Right ventricle myocardium superior (tissue), 1 donor: ENCODE measurements at regions not wholly inside any gene's neighbourhood (a gene's known extent, or its start where the extent isn't known, plus 50 kb on each side); places are given as distances from the start of the nearest gene placed in this dataset.

Experiments
- ATAC-seq: fragments of 200-7000 bp; cut with Tn5 transposase; one replicate; pipeline ENCODE4 v1.9.1; 2020; ENCODE audit warnings: mild to moderate bottlenecking; ENCODE audit not compliant: poor library complexity
- DNase-seq: peaks from one replicate; pipeline ENCODE4 v3.0.0-alpha.2; 2020
- intact Hi-C: fragments of 100-400 bp; cut with DNase I; formaldehyde crosslinking; loops from one replicate; pipeline ENCODE4 v1.11.2; 2022
- donor health status: DM: no; HTN: yes; CAD: no; lungs with severe emphysema.

DNA sequence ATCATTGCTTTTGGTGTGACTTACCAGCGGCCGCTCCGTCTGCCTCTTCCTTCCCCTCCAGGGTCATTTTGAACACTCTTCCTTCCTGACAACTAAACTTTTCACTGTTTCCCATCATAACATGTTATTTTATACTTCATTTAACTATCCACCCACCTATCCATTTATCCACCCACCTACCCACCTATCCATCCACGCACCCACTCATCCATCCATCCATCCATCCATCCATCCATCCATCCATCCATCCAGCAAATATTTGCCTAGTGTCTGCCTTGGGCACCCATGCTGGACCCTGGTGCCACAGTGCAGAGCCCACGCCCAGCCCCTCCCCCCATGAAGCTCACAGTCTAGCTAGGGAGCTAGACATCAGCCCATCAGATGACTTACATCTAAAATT lies 254.9 kb downstream of the TLE3 start:
- intact Hi-C loops = no loop called here
- ATAC-seq (no peak), DNase-seq (no peak)

DNA sequence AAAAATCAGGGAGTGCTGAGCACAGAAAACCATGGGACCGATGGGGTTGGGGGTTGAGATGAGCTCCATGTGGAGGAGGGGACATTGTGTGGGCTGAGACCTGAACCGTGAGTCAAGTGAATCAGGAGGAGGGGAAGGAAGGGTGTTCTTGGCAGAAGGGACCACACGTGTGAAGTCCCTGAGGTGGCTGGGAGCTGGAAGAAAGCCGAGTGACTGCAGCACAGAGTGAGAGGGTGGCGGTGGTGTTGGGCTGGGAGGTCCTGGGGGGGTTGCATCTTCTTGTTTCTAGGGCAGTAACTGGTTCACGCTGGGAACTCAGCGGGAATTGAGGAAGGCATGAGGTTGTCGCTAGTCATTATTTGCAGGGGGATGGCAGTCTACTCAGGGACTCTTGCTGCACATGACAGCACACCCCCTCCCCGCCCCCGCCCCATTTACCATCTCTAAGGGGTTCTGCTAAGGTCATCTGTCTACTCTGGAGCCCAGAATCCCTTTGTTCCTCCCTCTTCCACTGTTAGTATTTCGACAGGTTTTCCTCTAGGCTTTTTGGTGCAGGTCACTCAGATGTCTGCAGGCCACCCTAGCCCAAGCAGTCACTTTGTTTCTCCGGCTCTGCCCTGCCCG lies 254.3 kb downstream of the TLE3 start:
- intact Hi-C loops = no loop called here
- DNase-seq = no peak

DNA sequence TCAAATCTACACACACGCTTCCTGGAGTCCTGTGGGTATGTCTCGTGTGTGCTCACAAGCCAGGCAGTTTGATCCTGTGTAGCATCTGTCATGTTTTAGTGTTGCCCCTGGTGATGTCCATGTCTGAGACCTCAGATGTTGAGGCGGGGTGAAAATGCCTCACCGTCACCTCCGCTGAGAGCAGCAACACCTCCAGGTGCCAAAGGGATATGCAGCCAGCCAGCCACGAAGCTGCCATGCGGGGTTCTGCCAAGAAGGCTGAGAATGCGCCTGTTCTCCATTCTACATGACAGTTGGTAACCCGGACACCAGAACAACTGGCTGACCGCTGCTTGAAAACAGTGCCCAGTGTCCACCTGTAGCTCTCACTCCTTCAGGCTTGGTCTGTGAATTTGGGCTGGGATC lies 253.8 kb downstream of the TLE3 start:
- intact Hi-C loops = no loop called here
- peak; percentile 93 for ATAC-seq
- DNase-seq = peak; percentile 73

More for the DNA sequence above, 254.3 kb downstream of the TLE3 start:
- no peak for ATAC-seq

DNA sequence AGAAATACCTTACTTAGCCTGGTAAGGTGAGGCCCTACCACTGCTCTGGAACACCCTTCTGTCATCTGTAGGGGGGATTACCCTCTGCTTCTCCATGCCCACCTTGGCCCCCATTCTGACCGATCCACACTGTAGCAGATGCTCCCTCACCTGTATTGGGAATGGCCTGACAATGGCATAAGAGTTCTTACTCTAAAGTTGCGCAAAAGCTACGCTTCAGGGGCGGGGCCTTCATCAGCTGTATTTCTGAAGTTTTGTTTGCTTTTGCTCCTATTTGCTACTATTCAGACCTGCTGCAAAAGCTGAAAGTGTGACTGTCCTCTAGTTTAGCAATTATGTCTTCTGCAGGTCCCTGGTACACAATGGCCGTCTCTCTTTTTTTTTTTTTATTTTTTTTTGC lies 252.6 kb downstream of the TLE3 start:
- ATAC-seq = no peak
- no peak for DNase-seq
- intact Hi-C loops = no loop called here

DNA sequence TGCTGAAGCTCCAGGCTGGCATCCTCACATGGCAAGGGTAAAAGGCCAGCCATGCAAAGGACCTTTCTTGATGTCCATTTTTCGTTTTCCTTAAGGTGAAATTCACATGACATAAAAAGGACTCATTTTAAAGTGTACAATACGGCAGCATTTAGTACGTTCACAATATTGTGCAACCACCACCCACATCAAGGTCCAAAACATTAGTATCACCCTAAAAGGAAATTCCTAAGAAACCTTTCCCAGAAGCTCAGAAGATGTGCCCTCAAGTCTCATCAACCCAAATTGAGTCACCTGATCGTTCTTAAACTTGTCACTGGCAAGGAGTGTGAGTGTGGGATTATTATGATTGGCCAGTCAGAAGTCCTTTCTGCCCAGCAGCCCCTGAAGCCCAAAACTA lies 250.1 kb downstream of the TLE3 start:
- intact Hi-C loops = no loop called here
- DNase-seq (no peak), ATAC-seq (no peak)

DNA sequence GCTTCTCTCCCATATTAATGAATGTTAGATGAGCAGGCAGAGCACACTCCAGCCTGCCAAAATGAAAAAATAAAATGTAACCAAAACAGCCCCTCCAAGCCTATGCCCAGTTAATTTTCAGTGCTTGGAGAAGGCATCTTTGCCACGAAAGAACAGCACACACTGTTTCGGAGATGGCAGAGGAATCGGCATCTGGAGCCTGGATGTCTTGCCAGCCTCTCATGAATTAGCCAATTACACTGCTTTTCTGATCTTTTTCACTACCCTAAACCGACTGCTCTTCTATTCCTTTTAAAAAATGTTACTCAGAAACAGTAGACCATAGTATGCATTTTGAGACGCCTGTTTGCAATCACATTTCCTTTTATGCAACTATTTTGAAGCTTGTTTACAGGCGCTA lies 249.6 kb downstream of the TLE3 start:
- ATAC-seq (no peak), DNase-seq (no peak)

DNA sequence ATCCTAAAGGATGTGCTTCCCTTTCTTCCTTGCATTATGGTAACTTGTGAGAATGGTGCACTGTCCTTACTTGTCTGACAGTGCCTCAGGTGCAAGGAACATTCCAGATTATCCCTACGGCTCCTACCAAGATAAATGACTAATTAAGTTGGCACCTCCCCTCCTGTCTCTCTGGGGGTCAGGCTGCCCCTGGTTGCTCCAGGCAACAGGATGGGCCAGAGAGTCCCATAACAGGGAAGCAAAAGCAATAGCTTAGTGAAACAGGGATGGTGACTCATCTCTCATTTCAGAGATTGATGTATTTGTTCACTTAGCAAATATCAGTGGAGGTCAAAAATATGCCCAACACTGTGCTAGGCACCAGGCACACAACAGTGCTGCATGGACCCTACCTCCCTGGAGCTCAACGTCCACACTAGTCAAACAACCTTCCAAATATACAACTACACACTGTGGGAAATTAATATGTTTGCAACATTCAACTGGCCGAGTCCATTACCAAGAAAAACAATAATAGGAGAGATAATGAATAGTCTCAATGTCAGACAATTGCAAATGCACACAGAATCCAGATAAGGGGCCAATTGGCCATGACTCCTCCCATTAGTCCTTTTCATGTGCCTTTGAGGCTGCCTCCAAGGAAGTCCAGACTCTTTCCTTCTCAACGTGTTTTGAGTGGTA lies 249.0 kb downstream of the TLE3 start:
- DNase-seq (no peak), ATAC-seq (no peak)
- intact Hi-C loops = no loop called here

More for the DNA sequence above, 249.6 kb downstream of the TLE3 start:
- intact Hi-C loops = no loop called here

DNA sequence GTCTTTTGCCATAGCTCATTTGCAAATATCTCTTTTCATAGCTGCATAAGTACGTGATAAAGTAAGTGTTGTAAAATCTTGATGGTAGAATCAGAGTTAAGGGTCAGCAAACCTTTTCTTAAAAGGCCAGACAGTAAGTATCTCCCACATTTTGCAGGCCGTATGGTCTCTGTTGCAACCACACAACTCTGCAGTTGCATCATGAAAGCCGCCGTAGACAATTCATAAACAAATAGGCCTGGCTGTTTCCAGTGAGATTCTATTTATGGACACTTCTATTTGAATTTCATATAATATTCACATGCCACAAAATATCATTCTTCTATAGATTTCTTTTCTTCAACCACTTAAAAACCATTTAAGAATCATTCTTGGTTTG lies 248.5 kb downstream of the TLE3 start:
- intact Hi-C loops = no loop called here
- ATAC-seq = no peak
- DNase-seq = no peak

DNA sequence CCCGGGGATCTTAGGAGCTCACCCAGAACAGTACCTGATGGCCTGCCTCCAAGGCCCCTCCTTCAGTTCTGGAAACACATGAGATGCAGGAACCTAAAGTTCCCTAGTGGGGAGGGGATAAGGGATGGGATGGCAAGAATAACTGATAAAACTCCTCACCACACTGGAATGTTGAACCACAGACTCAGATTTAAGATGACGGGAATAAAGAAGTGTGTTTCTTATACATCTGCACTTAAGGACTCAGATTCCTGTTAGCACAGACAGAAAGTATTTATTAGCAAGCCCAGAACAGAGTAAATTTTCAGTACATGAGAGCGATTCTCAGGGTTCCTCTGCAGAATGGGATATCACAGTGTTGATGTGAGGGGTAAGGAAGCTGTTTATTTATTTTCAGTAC lies 245.2 kb downstream of the TLE3 start:
- intact Hi-C loops = no loop called here
- no peak for ATAC-seq

DNA sequence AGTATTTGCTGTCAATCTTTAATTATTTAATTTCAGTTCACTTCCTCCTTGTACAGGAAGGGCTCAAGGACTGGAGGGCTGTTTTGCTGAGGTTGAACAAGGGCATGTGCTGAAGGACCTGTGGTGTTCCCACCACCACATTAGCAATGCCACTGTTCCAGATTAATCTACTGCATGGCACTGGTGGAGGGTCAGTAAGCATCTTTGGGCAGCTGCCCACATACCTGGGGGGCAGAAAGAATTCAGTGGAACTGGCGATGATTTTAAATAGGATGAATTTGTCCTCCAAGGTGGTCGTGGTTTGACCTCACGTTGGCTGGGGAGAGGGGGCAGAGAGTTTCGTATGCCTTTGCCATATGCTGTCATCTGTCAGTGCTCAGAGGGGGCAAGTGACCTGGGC lies 244.8 kb downstream of the TLE3 start:
- DNase-seq (no peak), ATAC-seq (no peak)
- intact Hi-C loops = no loop called here

More for the DNA sequence above, 245.2 kb downstream of the TLE3 start:
- no peak for DNase-seq

DNA sequence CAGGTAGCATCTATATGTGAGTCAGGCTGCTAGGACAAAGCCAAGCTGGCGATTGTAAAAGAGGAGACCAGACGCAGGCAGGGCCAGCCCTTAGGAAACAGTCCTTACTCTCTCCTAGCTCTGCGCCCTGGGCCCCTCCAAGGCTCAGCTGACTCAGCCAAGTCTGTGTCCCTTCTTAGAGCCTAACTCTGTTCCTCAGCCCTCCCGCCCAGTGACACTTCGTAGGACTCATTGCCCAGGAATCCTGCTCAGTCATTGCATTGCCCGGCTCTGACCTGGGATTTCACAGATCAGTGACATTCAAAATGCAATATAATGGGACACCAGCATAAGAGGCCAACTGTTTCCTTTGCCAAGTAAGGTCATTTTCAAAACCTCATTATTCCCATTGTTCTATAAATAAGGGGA lies 244.2 kb downstream of the TLE3 start:
- DNase-seq (no peak), ATAC-seq (no peak)
- intact Hi-C loops = no loop called here

DNA sequence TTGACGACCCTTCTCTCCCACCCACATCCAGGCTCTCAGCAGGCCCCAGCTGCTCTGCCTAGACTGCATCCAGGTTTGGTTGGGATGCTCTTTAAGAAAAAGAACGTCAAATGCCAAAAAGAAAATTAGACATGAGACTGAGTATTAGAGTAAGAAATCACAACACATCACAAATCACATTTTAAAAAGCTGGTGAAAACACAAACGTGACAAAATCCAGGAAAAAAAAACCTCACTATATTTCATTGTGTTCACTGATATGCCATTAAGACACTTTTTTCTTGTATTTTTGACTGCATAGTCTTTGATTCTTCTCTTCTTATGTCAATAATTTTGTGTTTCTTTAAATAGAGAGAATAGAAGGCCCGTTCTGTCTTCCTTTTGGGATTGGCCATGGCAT lies 243.7 kb downstream of the TLE3 start:
- intact Hi-C loops = no loop called here
- DNase-seq (no peak), ATAC-seq (no peak)

DNA sequence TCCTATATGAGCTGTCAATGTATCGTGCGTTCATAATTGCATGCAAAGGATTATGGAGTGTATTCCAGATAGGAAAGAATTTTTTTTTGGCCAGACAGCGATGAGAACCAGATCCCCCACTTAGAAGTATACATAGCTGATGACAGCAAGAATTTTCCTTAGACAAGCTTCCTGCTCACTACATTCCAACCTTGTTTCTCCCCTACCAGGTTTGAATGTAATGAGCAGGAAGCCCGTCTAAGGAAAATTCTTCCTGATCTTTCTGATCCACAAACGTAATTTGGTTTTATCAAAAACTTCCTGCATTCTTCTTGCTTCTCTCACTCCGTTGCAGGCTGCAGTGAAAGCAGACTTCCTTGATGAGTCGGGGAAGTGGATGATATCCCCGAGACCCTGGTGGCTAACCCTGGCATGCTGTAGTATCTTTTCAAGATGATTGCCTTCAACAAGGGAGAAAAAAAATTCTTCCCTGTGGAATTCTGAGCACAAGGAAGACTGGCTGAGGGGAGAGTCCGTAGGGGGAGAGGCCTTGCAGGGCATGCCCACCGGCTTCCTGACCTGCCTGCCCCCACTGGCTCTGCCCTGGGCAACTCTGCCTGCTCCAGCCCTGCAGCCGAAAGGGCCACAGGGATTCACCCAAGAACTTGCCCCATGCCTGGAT lies 243.1 kb downstream of the TLE3 start:
- no peak for ATAC-seq
- DNase-seq = no peak
- intact Hi-C loops = no loop called here

DNA sequence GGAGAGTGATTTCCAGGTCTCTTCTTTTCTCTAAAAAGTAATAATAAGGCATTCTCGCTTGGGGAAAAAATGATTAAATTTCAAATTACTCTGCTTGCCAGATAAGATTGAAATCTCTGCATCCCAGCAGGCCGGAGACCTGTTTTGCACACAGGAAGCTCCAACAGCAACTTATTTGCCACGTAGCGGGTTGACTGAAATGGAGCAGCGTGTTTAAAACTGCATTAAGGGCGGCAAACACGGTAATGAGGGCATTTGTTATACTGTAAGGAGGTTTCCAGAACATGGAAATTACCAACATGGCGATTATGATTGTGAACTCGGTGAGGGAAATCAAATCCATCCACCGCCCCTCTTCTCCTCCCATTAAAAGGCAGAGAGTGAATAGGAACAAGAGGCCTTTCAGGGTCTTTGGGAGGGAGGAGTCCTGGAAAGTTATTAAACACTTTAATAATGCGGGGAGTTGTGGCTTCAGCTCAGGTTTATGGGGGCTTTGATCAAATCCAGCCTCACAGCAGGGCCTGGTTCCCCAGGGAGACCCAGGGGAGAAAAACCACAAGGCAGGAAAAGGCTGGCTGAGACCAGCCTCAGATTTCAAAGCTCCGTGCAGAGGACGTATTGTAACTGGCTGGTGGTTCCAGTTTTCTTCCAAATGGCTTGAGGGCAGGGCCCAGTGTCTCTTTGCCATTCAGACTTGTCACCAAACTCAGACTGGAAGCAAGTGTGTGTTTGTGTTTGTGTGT lies 242.3 kb downstream of the TLE3 start:
- DNase-seq (no peak), ATAC-seq (no peak)
- intact Hi-C loops = no loop called here

DNA sequence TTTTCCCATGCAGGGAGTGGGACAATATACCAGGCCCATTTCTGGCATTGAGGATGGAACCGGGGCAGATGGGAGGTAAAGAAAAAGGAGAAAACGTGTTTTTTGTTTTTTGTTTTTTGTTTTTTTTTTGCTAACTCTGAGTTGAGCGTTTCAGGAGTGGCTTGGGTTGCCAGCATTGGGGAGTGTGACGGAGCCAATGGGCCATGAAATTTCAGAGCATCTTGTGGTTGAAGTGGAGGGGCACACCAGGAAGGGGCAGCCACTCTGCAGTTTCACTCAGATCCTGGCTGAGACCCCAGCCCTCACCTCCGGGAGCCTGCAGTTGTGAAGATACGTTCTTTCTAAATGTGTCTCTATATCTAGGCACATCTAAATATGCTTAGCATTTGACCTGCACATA lies 240.5 kb downstream of the TLE3 start:
- DNase-seq (no peak), ATAC-seq (no peak)
- intact Hi-C loops = no loop called here

DNA sequence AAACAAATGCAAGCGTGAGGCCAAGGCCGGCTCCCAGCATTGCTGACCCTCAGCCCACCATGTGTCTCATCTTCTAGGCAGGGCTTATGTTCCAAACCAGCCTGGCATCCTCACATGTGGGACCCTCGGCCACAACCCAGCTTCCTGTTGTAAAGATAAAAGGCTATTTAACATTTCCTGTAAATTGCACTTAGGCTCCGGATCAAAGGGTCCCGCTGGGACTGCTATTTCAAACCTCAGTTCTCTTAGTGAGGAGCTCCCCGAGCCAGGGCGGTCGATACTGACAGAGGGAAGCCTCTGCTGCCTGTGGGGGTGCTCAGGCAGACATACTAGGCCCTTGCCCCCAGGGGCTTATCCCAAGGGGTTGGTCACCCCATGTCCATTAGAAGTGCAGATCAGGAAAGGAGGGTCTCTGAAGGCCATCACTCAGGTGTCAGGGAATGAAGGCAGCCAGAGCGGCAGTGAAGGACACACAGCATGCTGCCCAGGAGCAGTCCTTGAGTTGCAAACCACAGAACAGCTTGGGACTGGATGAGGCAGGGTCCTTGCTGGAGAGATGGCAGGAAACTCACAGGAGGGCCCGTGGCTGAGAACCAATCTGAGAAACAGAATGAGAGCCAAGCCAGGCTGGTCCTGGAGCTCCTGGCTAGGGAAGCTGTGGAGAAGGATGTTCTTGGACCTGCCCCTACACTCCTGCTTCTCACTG lies 239.9 kb downstream of the TLE3 start:
- intact Hi-C loops = no loop called here
- no peak for DNase-seq
- no peak for ATAC-seq

DNA sequence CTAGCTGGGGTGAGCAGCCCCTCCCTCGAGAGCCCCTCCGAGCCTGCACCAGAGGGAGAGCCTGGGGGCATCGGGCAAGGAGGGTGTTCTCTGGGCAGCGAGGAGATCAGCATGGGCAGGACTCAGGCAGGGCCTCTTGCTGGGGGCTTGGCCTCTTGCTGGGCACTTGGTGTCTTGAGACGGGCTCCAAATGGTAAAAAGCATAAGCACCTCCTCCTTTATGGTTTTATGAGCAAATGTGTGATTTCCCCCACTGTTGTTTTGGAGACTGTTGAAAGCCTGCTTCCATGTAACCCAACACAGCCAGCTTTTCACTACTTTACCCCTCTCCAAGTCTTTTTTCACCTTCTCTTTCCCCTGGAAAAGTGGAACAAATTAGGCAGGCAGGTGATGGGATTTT lies 239.3 kb downstream of the TLE3 start:
- ATAC-seq (no peak), DNase-seq (no peak)
- intact Hi-C loops = no loop called here

DNA sequence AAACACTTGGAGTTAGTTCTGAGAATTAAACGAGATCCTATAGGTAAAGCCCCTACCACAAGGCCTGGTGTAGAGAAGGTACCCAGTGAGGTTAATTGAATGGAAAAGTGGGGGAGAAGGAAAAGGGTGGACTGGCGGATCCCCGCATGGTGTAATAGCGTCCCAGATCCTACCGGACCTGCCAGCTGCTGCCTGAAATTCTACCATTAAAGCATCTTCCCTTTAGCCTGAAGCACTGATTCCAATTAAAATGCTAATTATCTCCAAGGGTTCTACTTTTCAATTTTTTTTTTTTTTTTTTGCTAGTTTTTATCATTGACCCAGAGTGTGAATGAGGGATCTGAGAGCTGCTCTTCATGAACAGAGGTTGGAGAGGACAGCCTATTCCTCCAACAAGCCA lies 237.9 kb downstream of the TLE3 start:
- no peak for ATAC-seq
- intact Hi-C loops = no loop called here
- DNase-seq = no peak

DNA sequence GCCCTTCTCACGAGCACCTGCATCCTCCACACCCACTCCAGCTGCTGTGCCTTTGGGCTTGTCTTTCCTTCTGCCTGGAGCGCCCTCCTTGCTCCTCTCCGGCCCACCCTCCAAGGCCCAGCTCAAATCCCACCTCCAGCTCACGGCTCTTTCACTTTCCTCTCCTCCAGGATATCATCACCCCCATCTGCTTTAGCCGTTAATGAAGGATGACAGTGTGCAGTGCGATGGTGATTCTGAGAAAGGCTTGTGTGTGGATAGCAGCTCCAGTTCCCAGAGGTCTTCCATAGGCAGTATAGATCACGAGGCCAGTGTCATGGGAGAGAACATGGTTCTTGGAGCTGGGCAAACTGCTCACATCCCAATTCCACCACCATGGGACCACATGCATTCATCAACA lies 237.4 kb downstream of the TLE3 start:
- intact Hi-C loops = no loop called here
- ATAC-seq (no peak), DNase-seq (no peak)
